ENCODE measurements at regions not wholly inside any gene's neighbourhood (a gene's known extent, or its start where the extent isn't known, plus 50 kb on each side); places are given as distances from the start of the nearest gene placed in this dataset.
"Not testable (repeated sequence)": the region's sequence is repeated elsewhere in the genome, so short reads cannot be mapped to it uniquely, and the experiment has no call there.

GRCh38 chr2:44086629-44087028 lies 82.0 kb upstream of the PPM1B start:
- DNase-seq (ENCODE audit: low spot score): no peak

GRCh38 chr2:44087036-44087713 lies 81.5 kb upstream of the PPM1B start:
- DNase-seq (ENCODE audit: low spot score): peak; percentile 86

- DNase-seq (ENCODE audit: low spot score): no peak
Observed at GRCh38 chr2:44087714-44088092, 81.0 kb upstream of the PPM1B start.

DNA sequence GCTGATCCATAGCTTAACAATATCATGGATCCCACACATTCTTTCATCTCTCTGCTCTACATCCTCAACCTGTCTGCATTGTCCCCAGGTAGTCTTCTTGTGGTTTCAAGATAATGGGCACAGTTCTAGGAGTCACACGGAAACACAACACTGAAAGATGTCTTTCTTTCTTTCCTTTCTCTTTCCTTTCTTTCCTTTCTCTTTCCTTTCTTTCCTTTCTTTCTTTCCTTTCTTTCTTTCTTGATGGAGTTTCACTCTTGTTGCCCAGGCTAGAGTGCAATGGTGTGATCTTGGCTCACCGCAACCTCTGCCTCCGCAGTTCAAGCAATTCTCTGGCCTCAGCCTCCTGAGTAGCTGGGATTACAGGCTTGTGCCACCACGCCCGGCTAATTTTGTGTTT lies 76.2 kb upstream of the PPM1B start:
- DNase-seq (ENCODE audit: low spot score): not testable (repeated sequence)

DNA sequence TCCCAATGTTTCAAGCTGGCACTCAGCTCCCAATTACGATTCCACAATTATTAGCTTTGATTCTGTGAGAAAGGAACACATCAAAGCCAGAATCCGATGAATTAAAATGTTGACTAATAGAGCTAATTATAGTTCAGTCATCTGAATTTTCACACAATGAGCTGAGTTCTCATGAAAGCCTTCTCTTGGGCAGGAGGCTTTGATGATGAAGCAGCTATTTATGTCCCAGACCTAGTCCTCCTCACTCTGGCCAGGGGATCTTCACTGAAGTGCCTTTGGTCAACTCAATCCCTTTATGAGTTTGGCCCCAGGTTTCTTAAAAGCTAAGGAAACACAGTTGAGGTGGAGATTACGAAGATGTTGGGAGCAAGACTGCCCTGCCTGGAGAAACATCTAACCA lies 74.7 kb upstream of the PPM1B start:
- DNase-seq (ENCODE audit: low spot score): no peak

DNA sequence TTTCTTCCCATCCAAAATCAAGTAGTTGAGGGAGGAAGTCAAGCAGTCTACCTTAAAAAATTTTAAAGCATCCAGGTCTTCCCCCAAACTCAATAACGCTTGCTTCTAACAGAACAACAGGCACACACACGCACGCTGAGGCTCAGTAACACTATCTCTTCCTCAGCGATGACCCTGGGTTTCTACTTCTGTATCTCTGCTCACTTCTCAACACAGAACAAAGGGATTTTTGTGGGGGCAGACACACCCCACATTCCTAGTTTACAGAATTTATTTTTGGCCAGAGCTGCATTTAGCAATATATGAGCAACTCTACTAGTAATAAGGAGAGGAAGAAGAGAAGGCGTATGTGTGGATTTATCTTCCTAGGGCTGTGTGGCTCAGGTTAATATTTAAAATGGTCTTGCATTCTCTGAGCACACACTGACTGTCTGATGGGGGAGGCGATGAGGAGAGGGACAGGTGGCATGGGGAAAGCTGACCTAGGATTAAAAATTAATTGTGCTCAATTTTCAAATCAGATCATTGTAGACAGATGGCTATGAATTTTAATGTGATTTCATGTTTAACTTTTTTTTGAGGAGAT lies 71.3 kb upstream of the PPM1B start:
- DNase-seq (ENCODE audit: low spot score): no peak

DNA sequence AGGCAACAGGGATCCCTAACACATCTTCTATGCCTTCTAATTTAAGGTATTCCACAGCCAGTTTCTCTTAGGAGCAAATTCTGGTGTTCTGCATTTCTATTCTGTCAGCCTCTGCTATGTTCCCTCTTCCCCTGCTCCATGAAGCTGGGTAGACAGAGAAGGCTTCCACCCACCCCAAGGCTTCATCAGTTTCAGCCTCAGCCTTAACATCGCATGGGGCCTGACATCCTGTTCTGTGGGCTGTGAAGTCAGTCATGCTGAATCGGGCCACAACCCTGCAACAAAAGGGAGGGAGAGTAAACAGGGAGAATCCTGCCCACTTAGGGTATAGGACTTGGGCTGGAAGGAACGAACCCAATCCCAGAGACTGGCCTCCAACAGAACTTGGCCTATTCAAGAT lies 70.6 kb upstream of the PPM1B start:
- DNase-seq (ENCODE audit: low spot score): no peak

DNA sequence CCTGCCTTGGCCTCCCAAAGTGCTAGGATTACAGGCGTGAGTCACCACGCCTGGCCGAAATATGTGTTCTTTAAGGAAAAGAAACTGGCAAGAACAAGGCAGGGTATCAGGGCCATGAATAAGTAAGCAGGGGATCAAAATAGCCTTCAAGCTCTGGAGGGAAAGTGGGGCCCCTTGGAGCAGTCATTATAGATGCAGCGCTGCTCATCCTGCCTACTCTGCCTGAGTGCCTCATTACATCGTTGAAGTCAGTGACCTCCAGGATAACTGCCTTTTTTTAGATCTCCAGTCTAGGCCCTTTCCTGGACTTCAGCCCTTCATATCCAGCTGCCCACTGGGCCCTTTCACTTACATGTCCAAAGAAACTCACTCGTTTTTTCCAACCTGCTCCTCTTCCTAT lies 69.8 kb upstream of the PPM1B start:
- DNase-seq (ENCODE audit: low spot score): no peak

GRCh38 chr2:44100351-44100750 lies 68.3 kb upstream of the PPM1B start:
- no peak for DNase-seq (ENCODE audit: low spot score)

- no peak for DNase-seq (ENCODE audit: low spot score)
Observed at GRCh38 chr2:44101246-44101645, 67.4 kb upstream of the PPM1B start.

DNA sequence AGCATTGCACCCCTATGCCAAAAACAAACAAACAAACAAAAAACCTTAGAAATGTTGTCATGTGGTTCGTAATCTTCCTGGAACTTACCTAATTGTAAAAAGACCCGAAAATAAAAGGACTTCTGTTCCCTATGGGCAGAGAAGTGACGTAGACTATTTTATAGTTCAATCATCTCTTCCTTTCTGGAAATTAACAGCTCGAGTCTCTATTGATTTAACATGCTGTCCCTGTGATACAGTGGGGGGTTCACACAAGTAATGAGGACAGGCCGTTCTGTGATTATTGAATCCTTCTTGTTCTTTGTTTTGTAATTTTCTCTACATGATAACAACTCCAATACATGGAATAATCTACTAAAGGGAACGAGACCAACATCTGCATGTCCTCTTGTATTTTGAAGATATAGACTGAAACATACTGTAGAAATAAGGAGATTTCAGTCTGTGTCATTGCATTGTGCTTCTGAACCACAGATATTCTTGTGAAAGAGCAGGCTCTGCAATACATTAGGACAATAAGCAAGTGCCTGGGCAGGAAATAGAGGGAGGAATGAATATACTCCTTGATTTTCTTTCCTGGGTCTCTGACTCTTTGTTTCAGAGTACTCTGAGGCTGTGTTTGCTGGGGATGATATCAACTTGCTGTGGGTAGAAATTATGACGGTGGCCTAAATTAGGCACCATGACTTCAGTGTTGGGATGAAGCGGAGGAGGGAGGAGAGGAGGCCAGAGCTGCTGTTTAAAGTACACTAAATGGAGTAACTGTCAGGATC lies 65.7 kb upstream of the PPM1B start:
- DNase-seq (ENCODE audit: low spot score): no peak

GRCh38 chr2:44103639-44104038 lies 65.0 kb upstream of the PPM1B start:
- no peak for DNase-seq (ENCODE audit: low spot score)

DNA sequence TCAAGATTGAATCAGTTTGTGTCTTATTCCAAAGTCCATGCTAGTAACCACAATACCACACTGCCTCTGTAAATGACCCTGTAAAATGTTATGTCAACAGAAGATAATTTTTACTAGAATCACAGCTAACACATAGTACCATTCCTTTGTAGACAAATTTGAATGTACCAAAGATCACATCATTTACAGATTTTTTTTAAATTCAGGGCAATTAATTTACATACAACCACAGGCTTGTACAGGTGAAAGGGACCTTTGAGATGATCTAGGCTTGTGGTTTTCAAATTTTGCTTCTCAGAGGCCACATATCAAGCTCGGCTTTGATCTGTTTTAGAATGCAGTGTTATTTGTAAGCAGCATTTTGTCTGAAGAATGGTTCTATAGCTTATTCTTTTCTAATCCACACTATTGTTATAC lies 63.8 kb upstream of the PPM1B start:
- DNase-seq (ENCODE audit: low spot score): no peak

GRCh38 chr2:44106509-44106908 lies 62.2 kb upstream of the PPM1B start:
- DNase-seq (ENCODE audit: low spot score): not testable (repeated sequence)

DNA sequence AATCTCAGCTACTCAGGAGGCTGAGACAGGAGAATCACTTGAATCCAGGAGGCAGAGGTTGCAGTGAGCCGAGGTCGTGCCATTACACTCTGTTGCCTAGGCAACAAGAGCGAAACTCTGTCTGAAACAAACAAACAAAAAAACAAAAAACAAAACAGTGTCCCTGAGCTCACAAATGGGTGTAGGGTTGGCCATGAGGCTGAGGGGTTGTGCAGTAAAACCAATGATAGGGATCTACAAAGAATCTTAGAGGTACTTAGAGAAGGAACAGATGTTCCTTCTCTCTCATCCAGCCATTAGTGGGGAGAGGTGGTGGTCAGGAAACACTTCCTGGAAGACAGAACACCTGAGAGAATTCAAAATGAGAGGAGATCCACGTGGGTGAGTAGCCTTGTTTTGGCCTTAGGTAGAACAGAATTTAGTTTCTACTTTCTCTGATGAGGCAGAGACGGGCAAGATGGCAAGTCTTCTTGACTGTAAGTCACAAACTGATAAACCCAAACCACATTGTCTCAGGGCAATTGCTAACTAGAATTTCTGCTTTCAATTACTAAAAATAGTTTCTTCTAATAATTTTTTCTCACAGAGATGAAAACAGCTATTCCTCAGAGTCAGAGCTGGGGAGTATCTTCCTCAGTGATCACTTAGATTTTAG lies 61.5 kb upstream of the PPM1B start:
- DNase-seq (ENCODE audit: low spot score): no peak

GRCh38 chr2:44107974-44108373 lies 60.7 kb upstream of the PPM1B start:
- no peak for DNase-seq (ENCODE audit: low spot score)

GRCh38 chr2:44109166-44109565 lies 59.5 kb upstream of the PPM1B start:
- no peak for DNase-seq (ENCODE audit: low spot score)

- no peak for DNase-seq (ENCODE audit: low spot score)
Observed at GRCh38 chr2:44110444-44110843, 58.2 kb upstream of the PPM1B start.

DNA sequence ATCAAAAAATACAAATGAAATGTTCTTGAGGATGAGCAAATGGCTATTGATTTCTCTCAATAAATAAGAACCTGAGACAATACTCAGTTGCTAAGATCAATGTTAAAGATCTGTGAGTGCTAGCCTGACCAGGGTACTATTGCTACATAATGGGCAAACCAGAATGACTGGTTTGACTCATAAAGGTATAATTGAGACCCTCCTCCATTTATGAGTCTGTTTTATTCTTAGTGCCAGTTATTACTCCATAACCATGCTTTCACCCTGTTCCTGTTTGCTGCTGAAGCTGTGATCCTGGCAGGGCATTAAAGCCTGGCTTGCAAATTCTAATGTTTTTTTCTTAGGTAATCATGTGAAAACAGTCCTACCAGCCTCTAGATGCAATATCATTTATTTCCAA lies 56.6 kb upstream of the PPM1B start:
- no peak for DNase-seq (ENCODE audit: low spot score)

DNA sequence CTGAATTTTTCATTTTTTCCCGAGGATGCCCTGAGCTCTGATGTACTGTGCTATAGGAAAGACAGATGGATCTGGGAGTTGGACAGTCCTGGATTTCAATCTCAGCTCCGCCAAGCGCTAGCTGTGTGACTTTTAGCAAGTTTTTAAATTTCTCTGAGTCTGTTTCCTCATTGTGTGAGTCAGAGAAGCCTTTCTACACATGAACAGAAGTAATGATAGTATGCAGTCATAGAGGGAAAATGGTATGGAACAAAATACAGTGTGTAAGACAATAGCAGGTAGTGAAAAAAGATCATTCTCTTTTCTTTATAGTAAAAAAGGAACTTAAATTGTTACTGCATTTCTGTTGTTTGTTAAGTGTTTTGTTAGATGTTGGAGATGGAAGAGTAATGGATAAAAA lies 52.4 kb upstream of the PPM1B start:
- DNase-seq (ENCODE audit: low spot score): no peak

- DNase-seq (ENCODE audit: low spot score): no peak
Observed at GRCh38 chr2:44118257-44118656, 50.4 kb upstream of the PPM1B start.

Data from CD4-positive, alpha-beta T cell treated with Interleukin-2 at 100 ng/mL for 4 hours (primary cell).